MM.1S (cell line): ENCODE measurements at regions not wholly inside any gene's neighbourhood (a gene's known extent, or its start where the extent isn't known, plus 50 kb on each side); places are given as distances from the start of the nearest gene placed in this dataset.

ENCODE experiments used
- CTCF ChIP-seq: fragments of 300-600 bp; sonication (generic); IDR thresholded peaks from 2 replicates; pipeline ENCODE4 v1.5.1; 2016; ENCODE audit warnings: antibody characterized with exemption, low read length, mixed read lengths
- EZH2 ChIP-seq: fragments of 300-600 bp; sonication (generic); optimal IDR thresholded peaks from 2 replicates; pipeline ENCODE3; 2017; ENCODE audit warnings: low read depth, mild to moderate bottlenecking, antibody characterized with exemption, low read length, mixed read lengths

- TF ChIP-seq CTCF, result no peak
- TF ChIP-seq EZH2, result no peak
Measured at GRCh38 chr5:133853646-133854365, 114.6 kb downstream of the C5orf15 start.
